ENCODE measurements at regions not wholly inside any gene's neighbourhood (a gene's known extent, or its start where the extent isn't known, plus 50 kb on each side); places are given as distances from the start of the nearest gene placed in this dataset.

- H3K4ac ChIP-seq (ENCODE audit: low read depth, low read length), result no peak overlapping the region
- H2AFZ ChIP-seq (ENCODE audit: insufficient read depth, low read length, poor library complexity), result no peak overlapping the region
- no peak overlapping the region for H2BK120ac ChIP-seq (ENCODE audit: insufficient read depth, low read length, poor library complexity)
- no peak overlapping the region for H3K23ac ChIP-seq (ENCODE audit: low read length)
- H2BK5ac ChIP-seq (ENCODE audit: low read depth, low read length, poor library complexity), result no peak overlapping the region
- H3K79me1 ChIP-seq (ENCODE audit: low read length), result no peaks in the 10 kb centered on the region
- DNase-seq, result no peak
- H3K9ac ChIP-seq (ENCODE audit: low read length), result no peak overlapping the region
- H2AK5ac ChIP-seq (ENCODE audit: low read length), result no peak overlapping the region
- no peaks in the 10 kb centered on the region for H3K4me1 ChIP-seq (ENCODE audit: control insufficient read depth in 1 of 2, insufficient read depth in 2 of 2, low read length in 2 of 2)
- no peaks in the 10 kb centered on the region for H3K36me3 ChIP-seq (ENCODE audit: control insufficient read depth in 1 of 2, insufficient read depth in 2 of 2, low read length in 2 of 2)
- no peak overlapping the region for H3K4me3 ChIP-seq (ENCODE audit: low read depth, low read length)
- H3K18ac ChIP-seq (ENCODE audit: low read length), result no peak overlapping the region
- no peak overlapping the region for H3K27ac ChIP-seq (ENCODE audit: low read depth, low read length)
- no peaks in the 10 kb centered on the region for H3K9me3 ChIP-seq (ENCODE audit: insufficient read depth, low read depth, low read length)
- no peak overlapping the region for H2BK12ac ChIP-seq (ENCODE audit: low read length)
- no peak overlapping the region for H4K91ac ChIP-seq (ENCODE audit: low read depth, low read length)
- no peak overlapping the region for H4K8ac ChIP-seq (ENCODE audit: low read depth, low read length)
- no peaks in the 10 kb centered on the region for H3K27me3 ChIP-seq (ENCODE audit: insufficient read depth, low read length)
- no CpG with 5 or more reads among the region's 1 CpG for WGBS (ENCODE audit: extremely low coverage, insufficient coverage, insufficient read length)
- H3K4me2 ChIP-seq (ENCODE audit: low read length), result no peak overlapping the region
- H3K14ac ChIP-seq (ENCODE audit: low read length), result no peak overlapping the region
- no peak overlapping the region for H4K12ac ChIP-seq (ENCODE audit: low read depth, low read length)
- no peaks in the 10 kb centered on the region for H3K79me2 ChIP-seq (ENCODE audit: control insufficient read depth, insufficient read depth, low read length, poor library complexity)
Observed at GRCh38 chr5:98581112-98581997, 192.1 kb upstream of the RGMB start.

GRCh38 chr5:98583586-98583985 lies 189.9 kb upstream of the RGMB start:
- Histone ChIP-seq H4K8ac (ENCODE audit: low read depth, low read length) (no peak overlapping the region), H2AK5ac (ENCODE audit: low read length) (no peak overlapping the region), H3K9me3 (ENCODE audit: insufficient read depth, low read depth, low read length) (no peaks in the 10 kb centered on the region), H3K27ac (ENCODE audit: low read depth, low read length) (no peak overlapping the region), H3K18ac (ENCODE audit: low read length) (no peak overlapping the region), H3K36me3 (ENCODE audit: control insufficient read depth in 1 of 2, insufficient read depth in 2 of 2, low read length in 2 of 2) (no peaks in the 10 kb centered on the region), H3K4me2 (ENCODE audit: low read length) (no peak overlapping the region), H2BK5ac (ENCODE audit: low read depth, low read length, poor library complexity) (no peak overlapping the region), H3K23ac (ENCODE audit: low read length) (no peak overlapping the region), H3K9ac (ENCODE audit: low read length) (no peak overlapping the region), H2BK120ac (ENCODE audit: insufficient read depth, low read length, poor library complexity) (no peak overlapping the region), H3K27me3 (ENCODE audit: insufficient read depth, low read length) (no peaks in the 10 kb centered on the region), H2BK12ac (ENCODE audit: low read length) (no peak overlapping the region), H3K79me2 (ENCODE audit: control insufficient read depth, insufficient read depth, low read length, poor library complexity) (no peaks in the 10 kb centered on the region), H2AFZ (ENCODE audit: insufficient read depth, low read length, poor library complexity) (no peak overlapping the region), H4K91ac (ENCODE audit: low read depth, low read length) (no peak overlapping the region), H3K4me3 (ENCODE audit: low read depth, low read length) (no peak overlapping the region), H3K79me1 (ENCODE audit: low read length) (no peaks in the 10 kb centered on the region), H3K4me1 (ENCODE audit: control insufficient read depth in 1 of 2, insufficient read depth in 2 of 2, low read length in 2 of 2) (no peaks in the 10 kb centered on the region), H3K14ac (ENCODE audit: low read length) (no peak overlapping the region), H3K4ac (ENCODE audit: low read depth, low read length) (no peak overlapping the region), H4K12ac (ENCODE audit: low read depth, low read length) (no peak overlapping the region)
- DNase-seq, result no peak
- WGBS (ENCODE audit: extremely low coverage, insufficient coverage, insufficient read length), result no CpG with 5 or more reads among the region's 2 CpGs

GRCh38 chr5:98585661-98586310 lies 187.7 kb upstream of the RGMB start:
- H3K27ac ChIP-seq (ENCODE audit: low read depth, low read length), result no peak overlapping the region
- H3K4me3 ChIP-seq (ENCODE audit: low read depth, low read length), result no peak overlapping the region
- no peak overlapping the region for H4K12ac ChIP-seq (ENCODE audit: low read depth, low read length)
- no peak overlapping the region for H2AK5ac ChIP-seq (ENCODE audit: low read length)
- no peak overlapping the region for H2BK5ac ChIP-seq (ENCODE audit: low read depth, low read length, poor library complexity)
- H3K4ac ChIP-seq (ENCODE audit: low read depth, low read length), result no peak overlapping the region
- no peak overlapping the region for H3K23ac ChIP-seq (ENCODE audit: low read length)
- H3K18ac ChIP-seq (ENCODE audit: low read length), result no peak overlapping the region
- H3K9ac ChIP-seq (ENCODE audit: low read length), result no peak overlapping the region
- DNase-seq, result no peak
- no peak overlapping the region for H4K8ac ChIP-seq (ENCODE audit: low read depth, low read length)
- H2BK12ac ChIP-seq (ENCODE audit: low read length), result no peak overlapping the region
- no peak overlapping the region for H3K4me2 ChIP-seq (ENCODE audit: low read length)
- no peaks in the 10 kb centered on the region for H3K9me3 ChIP-seq (ENCODE audit: insufficient read depth, low read depth, low read length)
- no peak overlapping the region for H4K91ac ChIP-seq (ENCODE audit: low read depth, low read length)
- H3K14ac ChIP-seq (ENCODE audit: low read length), result no peak overlapping the region
- no CpG with 5 or more reads among the region's 3 CpGs for WGBS (ENCODE audit: extremely low coverage, insufficient coverage, insufficient read length)
- H2BK120ac ChIP-seq (ENCODE audit: insufficient read depth, low read length, poor library complexity), result no peak overlapping the region
- no peaks in the 10 kb centered on the region for H3K79me2 ChIP-seq (ENCODE audit: control insufficient read depth, insufficient read depth, low read length, poor library complexity)
- H3K27me3 ChIP-seq (ENCODE audit: insufficient read depth, low read length), result no peaks in the 10 kb centered on the region
- H3K79me1 ChIP-seq (ENCODE audit: low read length), result no peaks in the 10 kb centered on the region
- H2AFZ ChIP-seq (ENCODE audit: insufficient read depth, low read length, poor library complexity), result no peak overlapping the region
- H3K36me3 ChIP-seq (ENCODE audit: control insufficient read depth in 1 of 2, insufficient read depth in 2 of 2, low read length in 2 of 2), result no peaks in the 10 kb centered on the region
- H3K4me1 ChIP-seq (ENCODE audit: control insufficient read depth in 1 of 2, insufficient read depth in 2 of 2, low read length in 2 of 2), result no peaks in the 10 kb centered on the region

GRCh38 chr5:98586581-98586980 lies 186.9 kb upstream of the RGMB start:
- Histone ChIP-seq H2BK12ac (ENCODE audit: low read length) (no peak overlapping the region), H3K14ac (ENCODE audit: low read length) (no peak overlapping the region), H2BK120ac (ENCODE audit: insufficient read depth, low read length, poor library complexity) (no peak overlapping the region), H3K36me3 (ENCODE audit: control insufficient read depth in 1 of 2, insufficient read depth in 2 of 2, low read length in 2 of 2) (no peaks in the 10 kb centered on the region), H3K4me3 (ENCODE audit: low read depth, low read length) (no peak overlapping the region), H4K12ac (ENCODE audit: low read depth, low read length) (no peak overlapping the region), H3K4ac (ENCODE audit: low read depth, low read length) (no peak overlapping the region), H3K9ac (ENCODE audit: low read length) (no peak overlapping the region), H3K27me3 (ENCODE audit: insufficient read depth, low read length) (no peaks in the 10 kb centered on the region), H4K8ac (ENCODE audit: low read depth, low read length) (no peak overlapping the region), H3K4me1 (ENCODE audit: control insufficient read depth in 1 of 2, insufficient read depth in 2 of 2, low read length in 2 of 2) (no peaks in the 10 kb centered on the region), H3K79me1 (ENCODE audit: low read length) (no peaks in the 10 kb centered on the region), H3K9me3 (ENCODE audit: insufficient read depth, low read depth, low read length) (no peaks in the 10 kb centered on the region), H4K91ac (ENCODE audit: low read depth, low read length) (no peak overlapping the region), H3K18ac (ENCODE audit: low read length) (no peak overlapping the region), H2BK5ac (ENCODE audit: low read depth, low read length, poor library complexity) (no peak overlapping the region), H2AFZ (ENCODE audit: insufficient read depth, low read length, poor library complexity) (no peak overlapping the region), H3K23ac (ENCODE audit: low read length) (no peak overlapping the region), H3K27ac (ENCODE audit: low read depth, low read length) (no peak overlapping the region), H3K4me2 (ENCODE audit: low read length) (no peak overlapping the region), H3K79me2 (ENCODE audit: control insufficient read depth, insufficient read depth, low read length, poor library complexity) (no peaks in the 10 kb centered on the region), H2AK5ac (ENCODE audit: low read length) (no peak overlapping the region)
- no CpG with 5 or more reads among the region's 4 CpGs for WGBS (ENCODE audit: extremely low coverage, insufficient coverage, insufficient read length)
- no peak for DNase-seq
